ENCODE measurements at regions not wholly inside any gene's neighbourhood (a gene's known extent, or its start where the extent isn't known, plus 50 kb on each side); places are given as distances from the start of the nearest gene placed in this dataset.

- Histone ChIP-seq H3K36me3 (ENCODE audit: control insufficient read depth, insufficient read depth, low read length) (no peaks in the 10 kb centered on the region), H3K4me3 (ENCODE audit: low read length) (no peak overlapping the region)
- no CpG with 5 or more reads among the region's 16 CpGs for WGBS (ENCODE audit: extremely low coverage, insufficient coverage, low lambda C conversion rate)
Measured at GRCh38 chr22:27311698-27312550, 489.6 kb downstream of the MN1 start.

DNA sequence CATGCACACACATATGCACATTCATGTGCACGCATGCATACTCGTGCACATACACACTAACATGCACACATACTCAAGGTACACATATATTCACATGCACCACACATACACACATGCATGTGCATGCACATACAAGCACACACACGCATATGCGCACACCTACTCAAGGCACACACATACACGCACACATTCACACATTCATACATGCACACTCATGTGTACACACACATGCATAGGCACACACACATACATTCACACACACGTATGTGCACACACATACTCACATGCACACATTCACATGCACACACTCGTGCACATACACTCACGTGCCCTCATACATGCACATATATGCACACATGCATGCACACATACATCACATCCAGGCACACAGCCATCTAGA lies 489.0 kb downstream of the MN1 start:
- no peaks in the 10 kb centered on the region for H3K27me3 ChIP-seq (ENCODE audit: insufficient read depth, low read length, poor library complexity)
- no peak overlapping the region for H3K23ac ChIP-seq (ENCODE audit: low read length)
- H2AK5ac ChIP-seq (ENCODE audit: low read length): no peak overlapping the region
- no CpG with 5 or more reads among the region's 8 CpGs for WGBS (ENCODE audit: extremely low coverage, insufficient coverage, low lambda C conversion rate)
- H4K8ac ChIP-seq (ENCODE audit: low read depth, low read length): no peak overlapping the region
- no peak overlapping the region for H3K18ac ChIP-seq (ENCODE audit: low read length)
- no peak overlapping the region for H2BK15ac ChIP-seq (replicated peaks; ENCODE audit: low read depth)
- no peak overlapping the region for H2BK5ac ChIP-seq (ENCODE audit: low read length)
- H3K79me1 ChIP-seq (ENCODE audit: low read length): no peaks in the 10 kb centered on the region
- H4K5ac ChIP-seq (ENCODE audit: low read length): no peak overlapping the region
- H3K9ac ChIP-seq (ENCODE audit: low read length): no peak overlapping the region
- H3K4me2 ChIP-seq (ENCODE audit: low read length): no peak overlapping the region
- no peak overlapping the region for H3K27ac ChIP-seq (ENCODE audit: low read depth, low read length)
- no peak overlapping the region for H3K4me3 ChIP-seq (ENCODE audit: low read length)
- H3K4me1 ChIP-seq (ENCODE audit: control insufficient read depth, low read depth, low read length): peaks cover 9% of the 10 kb centered on the region
- no peak overlapping the region for H2BK120ac ChIP-seq (ENCODE audit: low read depth, low read length)
- H3K4ac ChIP-seq (ENCODE audit: low read depth, low read length): no peak overlapping the region
- DNase-seq: no peak
- H3K56ac ChIP-seq (ENCODE audit: low read length): peak overlapping the region; percentile 53
- H3K36me3 ChIP-seq (ENCODE audit: control insufficient read depth, insufficient read depth, low read length): no peaks in the 10 kb centered on the region
- H3K79me2 ChIP-seq (ENCODE audit: control insufficient read depth, insufficient read depth, low read length): no peaks in the 10 kb centered on the region

More at GRCh38 chr22:27311698-27312550, 489.6 kb downstream of the MN1 start:
- H3K9ac ChIP-seq (ENCODE audit: low read length): no peak overlapping the region
- H3K27me3 ChIP-seq (ENCODE audit: insufficient read depth, low read length, poor library complexity): no peaks in the 10 kb centered on the region
- H3K79me2 ChIP-seq (ENCODE audit: control insufficient read depth, insufficient read depth, low read length): no peaks in the 10 kb centered on the region
- no peak overlapping the region for H3K56ac ChIP-seq (ENCODE audit: low read length)
- H4K5ac ChIP-seq (ENCODE audit: low read length): no peak overlapping the region
- H2BK15ac ChIP-seq (replicated peaks; ENCODE audit: low read depth): no peak overlapping the region
- H4K8ac ChIP-seq (ENCODE audit: low read depth, low read length): no peak overlapping the region
- H3K27ac ChIP-seq (ENCODE audit: low read depth, low read length): no peak overlapping the region
- no peak overlapping the region for H3K18ac ChIP-seq (ENCODE audit: low read length)
- H2BK120ac ChIP-seq (ENCODE audit: low read depth, low read length): no peak overlapping the region
- peak overlapping the region; percentile 46 for H3K4me2 ChIP-seq (ENCODE audit: low read length)
- H3K23ac ChIP-seq (ENCODE audit: low read length): no peak overlapping the region
- peak; percentile 71 for DNase-seq
- H2AK5ac ChIP-seq (ENCODE audit: low read length): no peak overlapping the region
- no peaks in the 10 kb centered on the region for H3K79me1 ChIP-seq (ENCODE audit: low read length)
- no peak overlapping the region for H3K4ac ChIP-seq (ENCODE audit: low read depth, low read length)
- peaks cover 9% of the 10 kb centered on the region for H3K4me1 ChIP-seq (ENCODE audit: control insufficient read depth, low read depth, low read length)
- H2BK5ac ChIP-seq (ENCODE audit: low read length): no peak overlapping the region

DNA sequence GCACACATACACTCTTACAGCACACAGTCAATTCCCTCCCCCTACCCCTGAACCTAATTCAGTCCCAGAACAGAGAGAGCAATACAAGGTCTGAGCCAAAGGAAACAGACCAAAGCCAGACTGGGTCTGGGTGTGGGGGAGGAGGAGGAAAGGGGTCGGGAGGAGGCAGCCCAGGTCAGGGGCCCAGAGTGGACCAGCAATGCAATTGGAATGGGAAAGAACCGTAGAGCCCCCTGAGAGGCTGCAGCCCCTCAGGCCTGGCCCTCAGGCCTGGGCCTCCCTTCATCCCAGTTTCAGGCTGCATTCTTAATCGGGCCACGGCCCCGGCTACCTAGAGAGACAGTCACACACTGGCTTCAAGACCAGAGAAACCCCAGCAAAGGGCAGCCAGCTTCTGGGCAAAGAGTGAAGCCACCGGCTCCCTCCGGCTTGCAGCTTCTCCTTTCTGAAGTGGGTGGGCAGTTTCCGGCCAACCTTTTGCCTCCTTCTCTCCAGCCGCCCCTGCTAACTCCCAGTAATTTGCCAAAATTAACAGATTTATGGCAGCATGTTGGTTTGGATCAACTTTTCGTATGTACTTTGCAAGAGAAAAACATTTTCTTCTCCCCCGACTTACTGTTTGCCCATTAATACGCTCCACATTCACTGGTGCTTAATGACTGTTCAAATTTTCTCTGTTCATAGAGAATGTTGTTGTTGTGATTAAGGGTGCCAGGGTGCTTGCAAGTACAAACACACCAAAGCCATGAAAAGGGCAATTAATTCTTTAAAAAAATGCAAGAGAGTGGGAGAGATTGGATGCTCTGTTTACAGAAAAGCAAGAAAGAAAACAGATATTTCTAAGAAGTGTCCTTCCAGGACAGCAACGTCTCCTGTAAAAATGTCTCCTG lies 488.3 kb downstream of the MN1 start:
- H3K18ac ChIP-seq (ENCODE audit: low read length): no peak overlapping the region
- H3K27me3 ChIP-seq (ENCODE audit: insufficient read depth, low read length, poor library complexity): no peaks in the 10 kb centered on the region
- H3K36me3 ChIP-seq (ENCODE audit: control insufficient read depth, insufficient read depth, low read length): no peaks in the 10 kb centered on the region
- no peak overlapping the region for H3K27ac ChIP-seq (ENCODE audit: low read depth, low read length)
- no peak overlapping the region for H2BK5ac ChIP-seq (ENCODE audit: low read length)
- no peak overlapping the region for H3K4me3 ChIP-seq (ENCODE audit: low read length)
- no peak overlapping the region for H4K8ac ChIP-seq (ENCODE audit: low read depth, low read length)
- no peak overlapping the region for H4K5ac ChIP-seq (ENCODE audit: low read length)
- H2BK120ac ChIP-seq (ENCODE audit: low read depth, low read length): no peak overlapping the region
- no peak overlapping the region for H3K4ac ChIP-seq (ENCODE audit: low read depth, low read length)
- H3K79me1 ChIP-seq (ENCODE audit: low read length): no peaks in the 10 kb centered on the region
- H3K79me2 ChIP-seq (ENCODE audit: control insufficient read depth, insufficient read depth, low read length): no peaks in the 10 kb centered on the region
- H2BK15ac ChIP-seq (replicated peaks; ENCODE audit: low read depth): no peak overlapping the region
- H2AK5ac ChIP-seq (ENCODE audit: low read length): no peak overlapping the region
- DNase-seq: peak; percentile 16
- peak overlapping the region; percentile 53 for H3K56ac ChIP-seq (ENCODE audit: low read length)
- H3K4me2 ChIP-seq (ENCODE audit: low read length): no peak overlapping the region
- no CpG with 5 or more reads among the region's 13 CpGs for WGBS (ENCODE audit: extremely low coverage, insufficient coverage, low lambda C conversion rate)
- H3K23ac ChIP-seq (ENCODE audit: low read length): no peak overlapping the region
- peaks cover 9% of the 10 kb centered on the region for H3K4me1 ChIP-seq (ENCODE audit: control insufficient read depth, low read depth, low read length)
- no peak overlapping the region for H3K9ac ChIP-seq (ENCODE audit: low read length)

GRCh38 chr22:27314276-27314807 lies 487.2 kb downstream of the MN1 start:
- peaks cover 9% of the 10 kb centered on the region for H3K4me1 ChIP-seq (ENCODE audit: control insufficient read depth, low read depth, low read length)
- no peak overlapping the region for H2AK5ac ChIP-seq (ENCODE audit: low read length)
- H3K56ac ChIP-seq (ENCODE audit: low read length): no peak overlapping the region
- no peaks in the 10 kb centered on the region for H3K79me1 ChIP-seq (ENCODE audit: low read length)
- no peaks in the 10 kb centered on the region for H3K79me2 ChIP-seq (ENCODE audit: control insufficient read depth, insufficient read depth, low read length)
- H3K27ac ChIP-seq (ENCODE audit: low read depth, low read length): no peak overlapping the region
- WGBS (ENCODE audit: extremely low coverage, insufficient coverage, low lambda C conversion rate): no CpG with 5 or more reads among the region's 9 CpGs
- H4K5ac ChIP-seq (ENCODE audit: low read length): no peak overlapping the region
- H3K4ac ChIP-seq (ENCODE audit: low read depth, low read length): no peak overlapping the region
- no peak for DNase-seq
- no peak overlapping the region for H2BK120ac ChIP-seq (ENCODE audit: low read depth, low read length)
- H4K8ac ChIP-seq (ENCODE audit: low read depth, low read length): no peak overlapping the region
- H3K4me3 ChIP-seq (ENCODE audit: low read length): no peak overlapping the region
- no peak overlapping the region for H3K18ac ChIP-seq (ENCODE audit: low read length)
- no peak overlapping the region for H2BK15ac ChIP-seq (replicated peaks; ENCODE audit: low read depth)
- no peak overlapping the region for H2BK5ac ChIP-seq (ENCODE audit: low read length)
- no peak overlapping the region for H3K4me2 ChIP-seq (ENCODE audit: low read length)
- no peaks in the 10 kb centered on the region for H3K36me3 ChIP-seq (ENCODE audit: control insufficient read depth, insufficient read depth, low read length)
- no peak overlapping the region for H3K9ac ChIP-seq (ENCODE audit: low read length)
- H3K23ac ChIP-seq (ENCODE audit: low read length): no peak overlapping the region
- no peaks in the 10 kb centered on the region for H3K27me3 ChIP-seq (ENCODE audit: insufficient read depth, low read length, poor library complexity)

DNA sequence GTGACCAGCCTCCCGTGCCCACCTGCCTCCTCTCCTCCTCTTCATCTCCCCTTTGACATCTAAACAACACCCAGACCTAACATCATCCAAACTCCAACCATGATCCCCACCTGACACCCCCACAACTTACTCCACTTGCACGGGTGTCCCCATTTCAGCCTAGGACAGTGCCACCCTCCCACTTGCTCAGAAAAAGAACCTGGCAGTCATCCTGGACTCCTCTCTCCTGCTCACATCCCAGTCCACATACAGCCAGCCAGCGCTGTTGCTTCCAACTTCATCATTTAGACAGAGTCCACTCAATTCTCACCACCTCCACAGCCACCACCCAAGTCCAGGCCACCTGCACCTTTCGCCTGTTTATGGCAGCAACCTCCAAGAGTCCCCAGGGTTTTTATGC lies 485.7 kb downstream of the MN1 start:
- Histone ChIP-seq H3K18ac (ENCODE audit: low read length) (no peak overlapping the region), H3K36me3 (ENCODE audit: control insufficient read depth, insufficient read depth, low read length) (no peaks in the 10 kb centered on the region), H3K79me1 (ENCODE audit: low read length) (no peaks in the 10 kb centered on the region), H3K4me2 (ENCODE audit: low read length) (no peak overlapping the region), H3K56ac (ENCODE audit: low read length) (no peak overlapping the region), H3K27me3 (ENCODE audit: insufficient read depth, low read length, poor library complexity) (no peaks in the 10 kb centered on the region), H3K4me1 (ENCODE audit: control insufficient read depth, low read depth, low read length) (peaks cover 9% of the 10 kb centered on the region), H2BK15ac (replicated peaks; ENCODE audit: low read depth) (no peak overlapping the region), H2AK5ac (ENCODE audit: low read length) (no peak overlapping the region), H3K79me2 (ENCODE audit: control insufficient read depth, insufficient read depth, low read length) (no peaks in the 10 kb centered on the region), H3K23ac (ENCODE audit: low read length) (no peak overlapping the region), H2BK120ac (ENCODE audit: low read depth, low read length) (no peak overlapping the region), H3K27ac (ENCODE audit: low read depth, low read length) (no peak overlapping the region), H3K9ac (ENCODE audit: low read length) (no peak overlapping the region), H3K4me3 (ENCODE audit: low read length) (no peak overlapping the region), H3K4ac (ENCODE audit: low read depth, low read length) (no peak overlapping the region), H2BK5ac (ENCODE audit: low read length) (no peak overlapping the region), H4K8ac (ENCODE audit: low read depth, low read length) (no peak overlapping the region), H4K5ac (ENCODE audit: low read length) (no peak overlapping the region)
- no peak for DNase-seq
- WGBS (ENCODE audit: extremely low coverage, insufficient coverage, low lambda C conversion rate): no CpG with 5 or more reads among the region's 4 CpGs

Measured in mesendoderm (in vitro differentiated cells).